Testis (tissue), 2 donors: ENCODE measurements at regions not wholly inside any gene's neighbourhood (a gene's known extent, or its start where the extent isn't known, plus 50 kb on each side); places are given as distances from the start of the nearest gene placed in this dataset.

Experiments used
- CTCF ChIP-seq, 3 experiments: fragments of 450-650 bp in 2 of 3; fragments of 200-600 bp in 1 of 3; sonication (generic) in 1 of 3; IDR thresholded peaks; one replicate each; pipeline ENCODE4 v1.5.1; 2016 to 2019; ENCODE audit warnings: antibody characterized with exemption in 3 of 3, mild to moderate bottlenecking in 2 of 3, moderate library complexity in 1 of 3
- POLR2A ChIP-seq: fragments of 450-650 bp; IDR thresholded peaks from one replicate; pipeline ENCODE4 v1.6.1; 2017; ENCODE audit warnings: antibody characterized with exemption, mild to moderate bottlenecking, moderate library complexity

GRCh38 chr10:84965468-84965867, 637.1 kb downstream of the CCSER2 start:
- TF ChIP-seq CTCF (IDR thresholded peaks at IDR 0.05) (no peak), POLR2A (no peak)
